AG09309 (cell line): ENCODE measurements at regions not wholly inside any gene's neighbourhood (a gene's known extent, or its start where the extent isn't known, plus 50 kb on each side); places are given as distances from the start of the nearest gene placed in this dataset.

Experiments
- DNase-seq: peaks from one replicate; pipeline ENCODE4 v3.0.0-alpha.2; 2010; ENCODE audit warnings: low read depth
- H3K4me3 ChIP-seq: 2 replicates; pipeline ENCODE4 v1.5.1; 2011; ENCODE audit warnings: mild to moderate bottlenecking, low read depth, low read length, moderate library complexity; ENCODE audit not compliant: control insufficient read depth
- CTCF ChIP-seq: IDR thresholded peaks from 2 replicates; pipeline ENCODE4 v1.5.1; 2011; ENCODE audit warnings: mild to moderate bottlenecking, low read depth, low read length, inconsistent platforms; ENCODE audit not compliant: insufficient read depth, control insufficient read depth; ENCODE audit errors: missing control alignments

- no peak overlapping the region for H3K4me3 ChIP-seq
- no peak for TF ChIP-seq CTCF
- DNase-seq = no peak
Measured at GRCh38 chr13:97057176-97057575, 62.9 kb upstream of the OXGR1 start.

- H3K4me3 ChIP-seq = no peak overlapping the region
- TF ChIP-seq CTCF = no peak
- DNase-seq = no peak
Measured at GRCh38 chr13:97058391-97058790, 64.1 kb upstream of the OXGR1 start.

GRCh38 chr13:97058926-97059325 is 64.7 kb upstream of the OXGR1 start:
- DNase-seq = no peak
- TF ChIP-seq CTCF = no peak
- H3K4me3 ChIP-seq = no peak overlapping the region

DNA sequence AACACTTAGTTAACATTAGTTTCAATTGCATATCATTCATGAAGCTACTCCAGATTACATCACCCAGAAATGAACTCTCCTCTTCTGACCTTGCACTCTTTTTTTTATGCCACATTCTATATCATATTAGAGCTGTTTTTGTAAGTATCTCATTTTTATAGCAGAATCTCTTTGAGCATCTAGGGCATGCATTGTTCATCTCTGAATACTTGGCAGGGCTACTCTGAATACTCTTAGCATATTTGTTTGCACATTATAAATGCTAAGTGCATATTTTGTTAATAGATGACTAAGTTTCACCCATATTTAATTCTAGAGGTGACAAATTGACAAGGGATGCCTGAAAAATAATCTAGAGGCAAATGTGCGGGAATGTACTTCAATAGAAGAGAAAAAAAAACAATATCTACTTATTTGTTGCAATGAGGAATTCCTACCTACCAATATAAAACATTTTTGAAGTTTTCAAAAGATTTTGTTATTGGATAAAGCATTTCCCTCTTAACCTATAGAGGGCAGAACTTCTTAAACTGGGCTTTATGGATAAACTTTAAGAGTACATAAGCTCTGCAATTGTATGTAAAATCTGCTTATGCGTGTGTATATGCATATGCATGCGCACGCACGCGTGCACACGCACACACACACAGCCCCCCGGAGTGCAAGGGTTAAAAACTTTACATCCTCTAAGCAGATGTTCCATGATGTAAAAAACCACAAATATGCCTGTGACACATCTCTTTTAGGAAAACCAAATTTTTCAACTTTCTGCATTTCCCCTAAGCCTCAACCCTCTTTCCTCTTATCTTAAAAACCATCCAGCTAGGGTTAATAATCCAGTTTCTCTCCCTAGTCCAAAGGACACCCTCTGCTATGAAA is 73.0 kb upstream of the OXGR1 start:
- no peak overlapping the region for H3K4me3 ChIP-seq
- peak; percentile 10 for TF ChIP-seq CTCF
- no peak for DNase-seq

GRCh38 chr13:97068151-97068550 is 73.9 kb upstream of the OXGR1 start:
- no peak for TF ChIP-seq CTCF
- H3K4me3 ChIP-seq = no peak overlapping the region
- DNase-seq = no peak

GRCh38 chr13:97069050-97069815 is 75.0 kb upstream of the OXGR1 start:
- DNase-seq = no peak
- no peak overlapping the region for H3K4me3 ChIP-seq
- TF ChIP-seq CTCF = no peak
